ENCODE measurements at regions not wholly inside any gene's neighbourhood (a gene's known extent, or its start where the extent isn't known, plus 50 kb on each side); places are given as distances from the start of the nearest gene placed in this dataset.

DNA sequence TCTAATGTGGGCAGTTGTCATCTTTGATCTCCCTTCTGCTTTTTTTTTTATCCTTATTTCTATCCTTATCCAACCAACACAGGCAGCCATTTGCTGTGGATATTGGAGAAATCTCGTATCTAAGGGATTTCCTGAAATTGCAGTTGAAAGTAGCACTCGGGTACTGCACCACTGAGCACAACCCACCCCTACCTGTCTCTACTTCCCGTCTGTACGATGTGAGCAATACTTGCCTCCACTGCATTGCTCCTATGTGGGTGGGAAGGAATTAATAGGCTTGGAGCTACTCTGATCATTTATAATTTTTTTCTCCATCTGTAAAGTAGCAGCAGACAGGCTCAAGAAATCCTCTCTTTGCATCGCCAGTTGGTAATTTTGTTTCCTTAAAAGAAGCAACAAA is 300.4 kb downstream of the SNAPC1 start:
- TF ChIP-seq, protein P1, sequence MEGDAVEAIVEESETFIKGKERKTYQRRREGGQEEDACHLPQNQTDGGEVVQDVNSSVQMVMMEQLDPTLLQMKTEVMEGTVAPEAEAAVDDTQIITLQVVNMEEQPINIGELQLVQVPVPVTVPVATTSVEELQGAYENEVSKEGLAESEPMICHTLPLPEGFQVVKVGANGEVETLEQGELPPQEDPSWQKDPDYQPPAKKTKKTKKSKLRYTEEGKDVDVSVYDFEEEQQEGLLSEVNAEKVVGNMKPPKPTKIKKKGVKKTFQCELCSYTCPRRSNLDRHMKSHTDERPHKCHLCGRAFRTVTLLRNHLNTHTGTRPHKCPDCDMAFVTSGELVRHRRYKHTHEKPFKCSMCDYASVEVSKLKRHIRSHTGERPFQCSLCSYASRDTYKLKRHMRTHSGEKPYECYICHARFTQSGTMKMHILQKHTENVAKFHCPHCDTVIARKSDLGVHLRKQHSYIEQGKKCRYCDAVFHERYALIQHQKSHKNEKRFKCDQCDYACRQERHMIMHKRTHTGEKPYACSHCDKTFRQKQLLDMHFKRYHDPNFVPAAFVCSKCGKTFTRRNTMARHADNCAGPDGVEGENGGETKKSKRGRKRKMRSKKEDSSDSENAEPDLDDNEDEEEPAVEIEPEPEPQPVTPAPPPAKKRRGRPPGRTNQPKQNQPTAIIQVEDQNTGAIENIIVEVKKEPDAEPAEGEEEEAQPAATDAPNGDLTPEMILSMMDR (IDR thresholded peaks at IDR 0.05; ENCODE audit: insufficient read depth, low read length, missing control alignments), result no peak
- H3K4me3 ChIP-seq (ENCODE audit: low read depth, low read length), result no peak overlapping the region
- ChIA-PET CTCF (no interaction called here), POLR2A (no interaction called here)
- DNase-seq (ENCODE audit: low read depth, low spot score), result no peak

GRCh38 chr14:62064751-62065323 is 302.6 kb downstream of the SNAPC1 start:
- DNase-seq (ENCODE audit: low read depth, low spot score), result no peak
- no peak overlapping the region for H3K4me3 ChIP-seq (ENCODE audit: low read depth, low read length)
- TF ChIP-seq, protein P1 (IDR thresholded peaks at IDR 0.05; ENCODE audit: insufficient read depth, low read length, missing control alignments), result no peak
- POLR2A ChIA-PET, result no interaction called here
- CTCF ChIA-PET, result no interaction called here

- CTCF ChIA-PET, result no interaction called here
- no peak overlapping the region for H3K4me3 ChIP-seq (ENCODE audit: low read depth, low read length)
- DNase-seq (ENCODE audit: low read depth, low spot score), result no peak
- POLR2A ChIA-PET, result no interaction called here
- TF ChIP-seq, protein P1 (IDR thresholded peaks at IDR 0.05; ENCODE audit: insufficient read depth, low read length, missing control alignments), result no peak
Observed at GRCh38 chr14:62066304-62066703, 304.1 kb downstream of the SNAPC1 start.

DNA sequence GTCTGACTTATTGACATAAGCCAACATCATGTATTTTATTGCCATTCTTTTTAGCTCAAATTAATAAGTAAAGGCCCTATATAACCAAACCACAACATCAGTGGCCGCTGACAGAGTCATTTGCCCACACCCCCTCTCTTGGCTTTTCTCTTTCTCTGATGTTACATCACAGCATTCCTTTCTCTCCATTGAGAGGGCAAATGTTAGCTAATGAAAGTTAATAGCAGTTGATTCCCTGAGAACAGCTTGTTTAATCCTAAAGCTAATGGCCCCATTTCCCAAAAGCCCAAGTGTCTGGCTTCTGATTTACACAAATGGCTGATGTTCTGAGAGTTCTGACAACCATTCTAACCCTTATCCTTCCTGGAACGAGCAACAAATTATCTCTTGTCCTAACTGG is 308.8 kb downstream of the SNAPC1 start:
- POLR2A ChIA-PET, result interaction anchor here (0.7 to 1.1 kb wide), 2 partner anchors 144 to 504 kb away, joined by 3 to 4 read pairs; no protein-coding TSS in a partner anchor
- TF ChIP-seq, protein P1 (IDR thresholded peaks at IDR 0.05; ENCODE audit: insufficient read depth, low read length, missing control alignments), result no peak
- H3K4me3 ChIP-seq (ENCODE audit: low read depth, low read length), result no peak overlapping the region
- DNase-seq (ENCODE audit: low read depth, low spot score), result no peak
- CTCF ChIA-PET, result interaction anchor here (1.0 to 1.1 kb wide), 2 partner anchors 9 to 55 kb away, joined by 3 read pairs; no protein-coding TSS in a partner anchor

DNA sequence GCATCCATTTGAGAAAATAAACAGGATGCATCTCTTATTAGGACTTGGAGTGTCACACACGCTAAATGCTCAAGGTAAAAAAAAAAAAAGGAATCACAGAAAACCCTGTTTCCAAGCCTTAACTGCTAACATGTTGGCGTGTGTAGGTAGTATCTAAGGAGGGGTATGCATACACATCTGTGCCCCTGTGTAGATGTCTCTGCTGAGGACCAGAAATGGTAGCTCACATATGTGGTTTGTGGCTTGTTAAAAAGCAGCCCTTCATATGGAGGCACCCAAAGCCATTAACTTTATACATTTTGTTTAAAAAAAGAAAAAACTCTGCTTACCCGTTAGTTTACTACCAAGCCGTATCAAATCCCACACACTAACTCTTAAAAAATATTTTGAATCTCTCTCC is 314.1 kb downstream of the SNAPC1 start:
- H3K4me3 ChIP-seq (ENCODE audit: low read depth, low read length), result no peak overlapping the region
- TF ChIP-seq, protein P1 (IDR thresholded peaks at IDR 0.05; ENCODE audit: insufficient read depth, low read length, missing control alignments), result no peak
- ChIA-PET POLR2A (no interaction called here), CTCF (no interaction called here)
- no peak for DNase-seq (ENCODE audit: low read depth, low spot score)

- no peak for DNase-seq (ENCODE audit: low read depth, low spot score)
- no peak overlapping the region for H3K4me3 ChIP-seq (ENCODE audit: low read depth, low read length)
- POLR2A ChIA-PET, result no interaction called here
- CTCF ChIA-PET, result no interaction called here
- TF ChIP-seq, protein P1 (IDR thresholded peaks at IDR 0.05; ENCODE audit: insufficient read depth, low read length, missing control alignments), result no peak
Observed at GRCh38 chr14:62076825-62077605, 314.8 kb downstream of the SNAPC1 start.
